BLaER1 (cell line): ENCODE measurements at regions not wholly inside any gene's neighbourhood (a gene's known extent, or its start where the extent isn't known, plus 50 kb on each side); places are given as distances from the start of the nearest gene placed in this dataset.
A peak's percentile ranks its signal among the peaks of the same experiment; 100 is the strongest.

Source experiments
- H3K27ac ChIP-seq: shearing (Covaris generic); formaldehyde crosslinking; 2 replicates; pipeline ENCODE4 v1.8.1; 2022
- H3K27me3 ChIP-seq: shearing (Covaris generic); formaldehyde crosslinking; 2 replicates; pipeline ENCODE4 v1.8.1; 2022
- H3K36me3 ChIP-seq: shearing (Covaris generic); formaldehyde crosslinking; 2 replicates; pipeline ENCODE4 v1.8.1; 2022
- H3K4me1 ChIP-seq: shearing (Covaris generic); formaldehyde crosslinking; 2 replicates; pipeline ENCODE4 v1.8.1; 2022
- H3K4me2 ChIP-seq: shearing (Covaris generic); formaldehyde crosslinking; 2 replicates; pipeline ENCODE4 v1.8.1; 2022
- H3K4me3 ChIP-seq: shearing (Covaris generic); formaldehyde crosslinking; 2 replicates; pipeline ENCODE4 v1.8.1; 2022
- H3K9ac ChIP-seq: shearing (Covaris generic); formaldehyde crosslinking; 2 replicates; pipeline ENCODE4 v1.8.1; 2022
- H3K9me3 ChIP-seq: shearing (Covaris generic); formaldehyde crosslinking; 2 replicates; pipeline ENCODE4 v1.8.1; 2022
- H4K20me1 ChIP-seq: shearing (Covaris generic); formaldehyde crosslinking; 2 replicates; pipeline ENCODE4 v1.8.1; 2022
- Cebpa-rat ChIP-seq: shearing (Covaris generic); IDR thresholded peaks from 2 replicates; pipeline ENCODE4 v1.8.1; 2022

- peaks cover 11% of the 10 kb centered on the region; the same call in 1 of the 2 replicates for H3K27me3 ChIP-seq
Measured at GRCh38 chr1:4000811-4001251, 100.8 kb upstream of the C1orf174 start.

GRCh38 chr1:4001461-4001860, 101.4 kb upstream of the C1orf174 start:
- no peak overlapping the region for H3K9ac ChIP-seq
- no peak overlapping the region for H3K27ac ChIP-seq
- H3K4me1 ChIP-seq = peaks cover 60% of the 10 kb centered on the region
- no peak for TF ChIP-seq Cebpa-rat
- no peaks in the 10 kb centered on the region for H3K9me3 ChIP-seq
- peaks cover 11% of the 10 kb centered on the region; the same call in 1 of the 2 replicates for H3K27me3 ChIP-seq
- H3K36me3 ChIP-seq = no peaks in the 10 kb centered on the region
- no peak overlapping the region; the same call in 1 of the 2 replicates for H3K4me2 ChIP-seq
- H3K4me3 ChIP-seq = no peak overlapping the region
- H4K20me1 ChIP-seq = no peaks in the 10 kb centered on the region

More at GRCh38 chr1:4000811-4001251, 100.8 kb upstream of the C1orf174 start:
- Histone ChIP-seq H3K36me3 (no peaks in the 10 kb centered on the region), H3K4me3 (no peak overlapping the region), H3K27ac (no peak overlapping the region), H3K9ac (no peak overlapping the region), H3K4me1 (peaks cover 54% of the 10 kb centered on the region), H4K20me1 (no peaks in the 10 kb centered on the region), H3K9me3 (no peaks in the 10 kb centered on the region), H3K4me2 (peak overlapping the region; percentile 76)
- no peak for TF ChIP-seq Cebpa-rat

- H3K27ac ChIP-seq = no peak overlapping the region
- H3K9me3 ChIP-seq = no peaks in the 10 kb centered on the region
- no peaks in the 10 kb centered on the region for H3K36me3 ChIP-seq
- no peaks in the 10 kb centered on the region for H4K20me1 ChIP-seq
- no peak for TF ChIP-seq Cebpa-rat
- H3K27me3 ChIP-seq = peaks cover 11% of the 10 kb centered on the region; the same call in 1 of the 2 replicates
- peaks cover 64% of the 10 kb centered on the region for H3K4me1 ChIP-seq
- H3K4me2 ChIP-seq = no peak overlapping the region
- H3K4me3 ChIP-seq = no peak overlapping the region
- no peak overlapping the region for H3K9ac ChIP-seq
Measured at GRCh38 chr1:4002061-4002521, 102.0 kb upstream of the C1orf174 start.

GRCh38 chr1:4002741-4003140, 102.7 kb upstream of the C1orf174 start:
- no peak for TF ChIP-seq Cebpa-rat
- no peaks in the 10 kb centered on the region for H4K20me1 ChIP-seq
- no peak overlapping the region for H3K27ac ChIP-seq
- H3K36me3 ChIP-seq = no peaks in the 10 kb centered on the region
- H3K4me2 ChIP-seq = no peak overlapping the region
- H3K9ac ChIP-seq = no peak overlapping the region
- peaks cover 11% of the 10 kb centered on the region; the same call in 1 of the 2 replicates for H3K27me3 ChIP-seq
- no peak overlapping the region for H3K4me3 ChIP-seq
- peaks cover 2% of the 10 kb centered on the region; the same call in 1 of the 2 replicates for H3K9me3 ChIP-seq
- peaks cover 65% of the 10 kb centered on the region for H3K4me1 ChIP-seq

GRCh38 chr1:4003846-4004505, 103.9 kb upstream of the C1orf174 start:
- no peak for TF ChIP-seq Cebpa-rat
- Histone ChIP-seq H3K4me2 (peak overlapping the region; percentile 73), H3K4me3 (no peak overlapping the region), H3K9me3 (peaks cover 8% of the 10 kb centered on the region; the same call in 1 of the 2 replicates), H3K27ac (no peak overlapping the region), H4K20me1 (no peaks in the 10 kb centered on the region), H3K36me3 (no peaks in the 10 kb centered on the region), H3K9ac (no peak overlapping the region), H3K4me1 (peaks cover 77% of the 10 kb centered on the region), H3K27me3 (peaks cover 11% of the 10 kb centered on the region; the same call in 1 of the 2 replicates)

GRCh38 chr1:4004635-4005430, 104.8 kb upstream of the C1orf174 start:
- Histone ChIP-seq H3K9me3 (peaks cover 8% of the 10 kb centered on the region; the same call in 1 of the 2 replicates), H4K20me1 (no peaks in the 10 kb centered on the region), H3K4me2 (peak overlapping the region; percentile 73), H3K27ac (0 out of 2 replicates have a peak overlapping the region, but pooled peaks have one; percentile 25), H3K9ac (no peak overlapping the region), H3K36me3 (no peaks in the 10 kb centered on the region), H3K4me1 (peaks cover 72% of the 10 kb centered on the region), H3K27me3 (peaks cover 11% of the 10 kb centered on the region; the same call in 1 of the 2 replicates), H3K4me3 (no peak overlapping the region)
- TF ChIP-seq Cebpa-rat = no peak

GRCh38 chr1:4005431-4005830, 105.4 kb upstream of the C1orf174 start:
- Histone ChIP-seq H4K20me1 (no peaks in the 10 kb centered on the region), H3K4me2 (peak overlapping the region; percentile 73), H3K9me3 (peaks cover 8% of the 10 kb centered on the region; the same call in 1 of the 2 replicates), H3K9ac (no peak overlapping the region), H3K27me3 (peaks cover 5% of the 10 kb centered on the region; the same call in 1 of the 2 replicates), H3K4me1 (peaks cover 66% of the 10 kb centered on the region), H3K36me3 (no peaks in the 10 kb centered on the region), H3K4me3 (no peak overlapping the region), H3K27ac (no peak overlapping the region)
- no peak for TF ChIP-seq Cebpa-rat

- no peak overlapping the region for H3K9ac ChIP-seq
- peak overlapping the region; percentile 24; the same call in 1 of the 2 replicates for H3K4me2 ChIP-seq
- peaks cover 52% of the 10 kb centered on the region for H3K4me1 ChIP-seq
- H3K36me3 ChIP-seq = no peaks in the 10 kb centered on the region
- peak overlapping the region; percentile 46 for H3K27ac ChIP-seq
- no peaks in the 10 kb centered on the region for H4K20me1 ChIP-seq
- no peaks in the 10 kb centered on the region for H3K27me3 ChIP-seq
- H3K9me3 ChIP-seq = peaks cover 8% of the 10 kb centered on the region; the same call in 1 of the 2 replicates
- no peak for TF ChIP-seq Cebpa-rat
- no peak overlapping the region for H3K4me3 ChIP-seq
Measured at GRCh38 chr1:4006676-4007374, 106.8 kb upstream of the C1orf174 start.

GRCh38 chr1:4010284-4010683, 110.2 kb upstream of the C1orf174 start:
- H3K27ac ChIP-seq = peak overlapping the region; percentile 2; the same call in 1 of the 2 replicates
- H3K4me1 ChIP-seq = peaks cover 32% of the 10 kb centered on the region
- no peak for TF ChIP-seq Cebpa-rat
- H3K9ac ChIP-seq = no peak overlapping the region
- no peak overlapping the region for H3K4me2 ChIP-seq
- no peaks in the 10 kb centered on the region for H4K20me1 ChIP-seq
- H3K9me3 ChIP-seq = peaks cover 8% of the 10 kb centered on the region; the same call in 1 of the 2 replicates
- no peaks in the 10 kb centered on the region for H3K36me3 ChIP-seq
- H3K27me3 ChIP-seq = no peaks in the 10 kb centered on the region
- no peak overlapping the region for H3K4me3 ChIP-seq
